ENCODE measurements at regions not wholly inside any gene's neighbourhood (a gene's known extent, or its start where the extent isn't known, plus 50 kb on each side); places are given as distances from the start of the nearest gene placed in this dataset.

DNA sequence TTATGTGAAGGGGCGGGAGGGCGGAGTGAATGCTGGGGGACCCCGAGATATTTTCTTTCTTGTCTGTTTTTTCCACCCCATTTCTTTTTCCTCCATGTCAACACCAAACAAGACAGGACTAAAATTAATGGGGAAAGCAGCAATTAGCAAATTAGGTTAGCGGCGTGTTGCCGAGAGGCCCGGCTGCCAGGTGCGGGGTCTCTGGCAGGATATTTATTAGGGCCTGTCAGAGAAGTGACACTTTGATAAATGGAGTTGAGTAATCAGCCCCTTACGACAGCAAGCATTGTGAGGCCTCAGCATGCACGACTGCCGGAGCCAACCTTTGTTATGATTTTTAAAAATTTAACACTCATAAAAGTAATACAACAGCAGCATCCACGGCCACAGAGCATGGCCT, 193.8 kb downstream of the DHX35 start:
- no peak for DNase-seq

DNA sequence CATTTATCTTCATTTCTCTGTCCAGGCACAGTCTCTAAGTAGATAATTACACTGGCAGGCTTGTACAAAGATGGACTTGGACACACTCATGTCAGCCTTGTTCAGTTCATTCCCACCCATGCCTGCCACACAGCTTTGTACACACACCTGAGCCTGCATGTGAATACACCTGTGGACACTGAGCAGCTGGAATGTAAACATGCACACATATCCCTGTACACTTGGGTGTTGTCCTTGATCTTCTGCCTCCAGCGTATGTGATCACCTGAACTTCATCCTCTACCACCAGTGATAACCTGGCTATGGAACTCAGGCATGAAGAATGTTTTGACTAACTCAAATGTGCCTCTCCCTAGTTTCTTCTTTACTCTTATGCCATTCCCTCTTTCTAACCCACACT, 190.6 kb downstream of the DHX35 start:
- no peak for DNase-seq

DNA sequence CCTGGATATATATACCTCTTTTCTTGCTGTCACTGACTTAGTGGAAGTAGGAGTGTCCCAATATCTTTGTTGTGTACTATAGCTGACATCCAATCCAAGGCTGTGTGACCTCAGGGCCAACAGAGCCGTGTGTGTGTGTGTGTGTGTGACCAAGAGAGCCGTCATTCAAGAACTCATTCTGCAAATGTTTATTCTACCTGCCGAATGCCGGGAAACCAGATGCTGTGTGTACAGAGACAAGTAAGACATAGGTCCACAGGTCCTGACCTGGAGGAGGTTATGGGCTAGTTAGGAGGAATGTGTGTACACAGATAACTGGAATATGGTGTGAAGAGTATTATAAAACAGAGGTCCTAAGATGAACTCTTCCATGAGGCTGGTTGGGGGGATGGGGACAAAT, 190.0 kb downstream of the DHX35 start:
- DNase-seq, result no peak

DNA sequence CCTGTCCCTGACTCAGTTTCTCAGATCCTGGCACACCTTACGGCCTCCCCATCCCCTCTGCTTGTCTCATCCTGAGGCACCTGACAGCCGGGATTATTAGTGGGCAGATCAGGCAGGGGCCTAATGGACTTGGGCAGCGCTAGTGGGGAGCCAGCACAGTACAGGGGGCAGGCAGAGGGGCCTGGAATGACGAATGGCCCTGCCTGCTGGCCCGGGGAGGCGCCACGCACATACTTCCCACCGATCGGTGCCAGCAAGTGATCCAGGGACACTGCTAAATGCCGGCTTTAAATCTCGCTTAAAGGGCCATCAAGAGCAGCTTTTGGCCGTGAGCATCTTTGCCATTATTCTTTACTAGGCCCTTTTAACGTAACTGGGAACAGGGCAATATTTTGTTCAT, 188.4 kb downstream of the DHX35 start:
- no peak for DNase-seq

DNA sequence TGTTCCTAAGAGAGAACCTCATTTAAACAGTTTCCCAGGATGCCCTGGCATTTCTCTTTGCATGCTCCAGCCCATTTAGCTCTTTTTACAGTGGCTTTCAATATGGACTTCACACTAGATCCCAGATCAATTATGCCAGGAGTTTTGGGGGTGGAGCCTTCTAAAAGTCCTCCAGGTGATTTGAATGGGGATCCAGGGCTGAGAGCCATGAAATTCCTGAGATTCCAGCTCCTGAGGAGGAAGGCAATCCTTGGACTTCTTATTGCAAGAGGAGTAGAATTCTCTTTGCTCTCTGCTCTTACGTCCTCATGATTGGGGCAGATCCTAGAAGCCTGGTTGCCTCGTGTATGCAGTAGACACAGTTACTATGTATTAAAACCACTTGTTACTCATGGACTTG, 184.2 kb downstream of the DHX35 start:
- no peak for DNase-seq

DNA sequence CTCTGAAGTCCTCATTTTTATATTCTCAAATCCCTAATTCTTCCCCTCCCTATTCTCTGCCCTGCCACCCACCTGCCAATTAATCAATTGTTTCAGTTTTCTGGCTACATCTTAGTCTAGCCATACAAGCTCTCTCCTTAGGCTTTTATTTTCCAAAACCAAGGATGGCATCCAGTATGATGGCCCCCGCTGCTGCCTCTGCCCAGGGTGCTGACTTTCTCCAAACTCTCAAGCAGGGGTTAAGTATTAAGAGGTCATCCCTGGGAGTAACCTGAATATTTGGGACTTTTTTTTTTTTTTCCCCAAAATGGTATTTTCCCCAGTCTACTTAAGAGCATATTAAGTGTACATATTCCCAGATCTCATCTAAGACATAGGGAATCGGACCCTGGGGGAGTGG, 183.8 kb downstream of the DHX35 start:
- DNase-seq, result no peak

DNA sequence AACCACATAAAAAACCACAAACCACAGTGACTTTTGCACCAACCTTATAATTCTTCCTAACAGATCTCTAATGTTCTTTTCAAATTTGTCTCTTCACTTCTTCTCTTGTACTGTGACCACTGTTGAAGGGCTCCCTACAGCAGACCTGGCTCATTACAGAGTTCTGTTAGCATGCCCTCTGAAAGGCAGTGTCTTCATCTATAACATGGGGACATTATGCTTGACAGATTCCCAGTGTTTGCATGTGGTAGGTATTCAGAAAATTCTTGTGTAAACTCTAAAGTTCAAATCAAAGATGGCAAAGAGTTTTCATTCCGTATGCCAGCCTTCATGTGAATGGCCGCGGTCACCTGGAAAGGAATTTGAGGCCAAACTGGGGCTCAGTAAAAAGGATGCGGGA, 182.6 kb downstream of the DHX35 start:
- DNase-seq, result no peak

DNA sequence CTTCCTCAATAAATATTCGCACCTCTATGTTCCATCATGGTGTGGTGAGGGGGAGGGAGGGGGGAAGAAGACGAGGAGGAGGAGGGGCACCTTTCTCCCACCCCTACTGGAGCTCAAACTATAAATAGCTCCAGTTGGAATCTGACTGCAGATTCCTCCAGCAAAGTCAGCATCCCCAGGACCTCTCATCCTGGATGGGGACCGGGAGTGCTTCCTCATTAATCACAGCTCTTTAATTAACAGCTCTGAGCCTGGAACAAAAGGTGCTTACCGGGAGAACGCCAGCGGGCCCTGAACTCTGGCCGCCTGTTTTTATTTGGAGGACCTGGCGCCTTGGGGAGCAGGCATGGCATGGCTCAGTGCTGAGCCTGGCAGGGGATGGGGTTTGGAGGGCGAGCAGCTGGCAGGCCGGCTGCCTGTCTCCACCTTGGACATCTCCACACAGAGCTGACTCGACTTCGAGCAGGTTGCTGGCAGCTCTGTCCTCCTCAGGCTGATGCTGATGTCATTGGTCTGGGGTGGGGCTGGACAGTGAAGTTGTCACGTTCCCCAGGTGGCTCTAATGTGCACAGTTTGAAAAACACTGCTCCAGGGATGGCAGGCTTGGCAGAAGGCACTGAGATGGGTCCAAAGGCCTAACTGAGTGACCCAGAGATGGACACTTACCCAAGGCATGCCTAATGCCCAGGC, 180.4 kb downstream of the DHX35 start:
- no peak for DNase-seq

DNA sequence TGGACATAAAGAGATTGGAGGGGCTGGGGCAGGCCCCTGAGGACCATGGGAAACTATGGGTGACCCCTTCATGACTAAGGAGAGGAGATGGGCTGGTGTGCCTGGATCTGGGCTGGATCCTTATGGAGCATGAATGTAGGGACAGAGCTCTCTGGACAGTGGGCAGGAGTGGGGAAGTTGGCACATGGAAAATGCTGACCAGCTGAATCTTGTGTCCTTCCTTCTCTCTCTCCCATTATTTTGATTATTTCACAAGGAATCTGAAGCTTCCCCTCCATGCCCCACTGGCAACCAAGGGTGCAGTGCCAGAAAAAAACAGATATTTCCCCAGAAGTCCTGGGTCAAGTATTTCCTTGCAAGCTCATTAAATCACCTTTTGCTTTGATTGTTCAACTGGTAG, 175.2 kb downstream of the DHX35 start:
- DNase-seq, result no peak

DNA sequence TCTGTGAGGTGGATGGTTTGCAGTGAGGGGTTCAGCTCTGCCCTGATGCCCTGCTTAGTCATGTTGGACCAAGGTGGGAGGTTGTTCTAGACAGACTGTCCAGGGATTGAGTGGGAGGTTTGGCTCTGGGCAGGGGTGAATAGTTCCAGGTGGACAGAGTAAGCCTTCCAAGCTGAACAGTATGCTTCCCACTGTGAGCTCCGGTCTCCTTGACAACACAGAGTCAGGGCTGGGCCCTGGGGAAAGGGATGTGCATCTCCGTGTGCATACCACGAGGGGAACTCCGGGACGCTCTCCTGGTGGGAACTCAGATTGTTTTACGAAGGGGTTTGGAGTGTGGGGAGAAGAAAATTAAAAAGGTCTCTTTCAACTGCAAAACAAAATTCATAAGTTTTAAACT, 174.7 kb downstream of the DHX35 start:
- DNase-seq, result no peak

DNA sequence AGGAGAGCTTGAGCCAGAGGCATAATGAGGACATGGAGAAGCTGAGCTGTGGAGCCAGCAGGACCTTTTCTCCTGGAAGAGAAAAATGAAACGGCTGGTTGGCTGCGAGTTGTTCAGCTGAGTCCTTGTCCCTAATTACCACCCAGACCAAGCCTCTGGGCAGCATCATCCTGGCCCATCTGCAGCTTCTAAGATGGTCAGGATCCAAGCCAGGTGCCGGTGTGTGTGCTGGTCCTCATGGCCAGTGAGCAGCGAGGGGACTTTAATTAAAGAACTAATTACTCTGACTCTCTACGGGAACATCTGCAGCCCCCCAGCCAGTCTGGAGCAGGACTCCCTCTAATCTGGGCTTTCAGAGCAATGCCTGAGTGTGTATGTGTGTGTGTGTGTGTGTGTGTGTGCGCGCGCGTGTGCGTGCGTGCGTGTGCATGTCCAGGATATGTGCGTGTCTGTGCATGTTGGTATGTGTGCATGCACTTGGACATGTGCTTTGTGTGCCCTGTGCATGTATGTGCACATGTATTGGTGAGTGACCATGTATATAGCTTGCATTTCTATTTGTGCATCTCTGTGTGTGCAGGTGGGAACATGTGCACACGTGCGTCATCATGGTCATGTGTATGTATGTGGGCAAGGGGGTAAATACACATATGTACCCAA, 173.9 kb downstream of the DHX35 start:
- DNase-seq, result no peak

DNA sequence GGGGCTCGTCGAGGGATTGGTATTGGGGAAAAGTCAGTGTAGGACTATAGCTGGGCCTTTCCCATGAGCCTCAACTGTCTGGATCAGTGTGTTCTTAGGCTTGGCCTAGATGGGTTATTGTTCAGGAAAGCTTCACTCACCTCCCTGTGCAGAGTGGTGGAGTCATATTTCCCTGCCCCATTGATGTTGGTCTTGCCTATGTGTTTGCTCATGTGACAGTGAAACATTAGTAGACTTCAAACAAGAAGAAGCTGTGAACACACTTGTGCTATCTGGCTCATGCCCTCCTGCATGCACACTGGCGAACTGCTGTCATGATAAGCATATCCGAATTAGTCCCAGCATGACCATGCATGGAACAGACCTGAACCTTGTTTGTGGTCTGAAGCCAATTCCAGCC, 171.1 kb downstream of the DHX35 start:
- no peak for DNase-seq

DNA sequence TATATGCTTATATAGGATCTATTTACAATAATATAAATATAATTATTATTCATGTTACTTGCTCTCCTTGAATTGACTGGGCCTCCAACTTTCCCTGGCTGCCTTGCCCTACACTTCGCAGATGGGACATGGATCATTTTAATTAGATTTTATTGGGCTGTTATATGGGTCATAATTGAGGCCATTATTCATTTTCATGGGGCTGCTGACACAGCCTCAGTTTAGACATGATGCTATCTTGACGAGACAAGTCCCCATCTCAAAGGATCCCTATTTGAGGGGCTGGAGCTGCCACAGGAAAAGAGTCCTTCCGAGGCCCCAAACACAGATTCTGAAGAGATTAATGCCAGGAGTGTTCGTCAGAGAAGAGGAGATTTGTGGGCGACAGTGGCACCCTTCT, 170.4 kb downstream of the DHX35 start:
- no peak for DNase-seq

DNA sequence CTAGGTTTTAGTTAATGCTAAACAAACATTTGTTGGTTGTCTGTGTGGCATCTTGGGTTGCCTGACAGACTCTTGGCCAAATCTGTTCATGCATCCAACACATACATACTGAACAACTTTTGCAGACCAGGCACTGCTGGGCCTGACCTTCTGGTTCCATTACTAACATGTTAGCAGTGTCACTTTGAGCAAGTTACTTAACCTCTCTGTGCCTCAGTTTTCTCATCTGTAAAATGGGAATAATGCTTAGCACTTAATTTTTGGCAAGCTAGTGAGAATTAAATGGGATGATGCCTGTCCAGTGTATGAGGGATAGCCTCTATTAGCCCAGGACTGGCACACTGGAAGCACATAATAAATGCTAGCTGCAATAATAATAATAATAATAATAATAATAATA, 169.9 kb downstream of the DHX35 start:
- DNase-seq, result no peak

DNA sequence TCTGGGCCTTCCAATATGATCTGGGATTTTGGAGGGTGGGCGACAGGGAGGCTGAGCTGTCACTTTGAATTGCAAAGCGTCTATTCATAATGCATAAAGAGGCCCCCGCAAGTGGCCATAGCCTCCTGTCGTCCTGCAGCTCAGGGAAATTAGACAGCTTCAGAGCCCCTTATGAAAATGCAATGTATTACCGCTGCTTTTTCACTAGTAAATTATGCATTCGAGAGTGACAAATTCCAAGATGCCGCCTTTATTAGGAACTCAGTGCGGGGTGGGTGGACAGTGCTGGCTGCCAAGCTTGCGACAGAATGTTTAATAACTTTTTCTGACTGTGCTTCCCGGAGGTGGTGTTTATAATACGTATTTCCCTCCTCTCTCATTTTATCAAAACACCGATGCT, 168.5 kb downstream of the DHX35 start:
- no peak for DNase-seq

DNA sequence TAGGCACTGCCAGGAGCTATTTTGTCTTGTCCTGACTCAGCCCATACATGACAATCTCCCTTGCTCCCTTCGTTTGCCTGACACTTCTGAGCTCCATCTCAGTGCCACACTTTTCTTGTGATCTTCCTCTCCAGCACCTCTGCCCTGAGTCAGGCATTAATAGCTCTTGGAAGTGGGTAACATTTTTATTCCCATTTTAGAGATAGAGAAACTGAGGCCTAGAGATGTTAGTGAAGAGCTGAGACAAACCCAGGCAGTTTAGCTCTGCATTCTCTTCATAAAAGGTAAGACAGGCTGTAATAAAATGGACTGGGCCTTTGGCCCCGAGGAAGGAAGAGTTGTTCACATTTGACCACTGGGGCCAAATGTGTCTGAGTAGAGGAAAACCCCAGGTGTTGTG, 167.4 kb downstream of the DHX35 start:
- no peak for DNase-seq

DNA sequence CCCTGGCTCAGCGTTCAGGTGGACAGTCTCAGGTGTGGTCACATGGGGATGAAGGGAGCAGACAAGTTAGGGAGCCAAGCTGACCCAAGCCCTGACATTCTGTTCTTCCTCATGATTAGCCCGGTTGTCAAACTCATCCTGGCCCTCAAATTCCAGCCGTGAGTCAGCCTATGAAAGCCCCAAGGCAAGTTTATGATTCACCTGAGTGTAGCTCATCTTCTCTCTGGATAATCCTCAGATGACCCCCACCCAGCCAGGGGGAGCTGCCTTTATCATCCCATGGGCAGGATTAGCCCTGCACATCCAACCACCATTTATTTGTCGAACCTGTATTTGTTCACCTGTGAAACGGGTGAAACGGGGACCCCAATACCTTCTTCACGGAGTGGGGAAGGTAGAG, 161.9 kb downstream of the DHX35 start:
- DNase-seq, result no peak

DNA sequence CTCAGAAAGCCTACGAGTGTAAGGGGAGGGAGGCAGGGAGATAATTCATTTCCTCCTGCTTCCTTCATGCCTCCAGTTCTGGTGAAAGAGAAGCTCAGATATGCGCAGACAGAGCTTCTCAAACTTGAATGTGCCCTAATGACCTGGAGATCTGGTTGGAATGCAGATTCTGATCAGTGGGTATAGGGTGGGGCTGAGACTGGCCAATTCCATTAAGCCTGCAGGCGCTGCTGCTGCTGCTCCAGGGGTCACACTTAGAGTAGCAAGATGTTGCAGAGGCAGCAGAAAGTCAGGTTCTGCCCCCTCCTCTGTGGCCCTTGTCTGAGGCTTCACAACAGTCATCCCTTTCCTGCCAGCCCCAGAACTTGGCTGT, 161.0 kb downstream of the DHX35 start:
- no peak for DNase-seq

DNA sequence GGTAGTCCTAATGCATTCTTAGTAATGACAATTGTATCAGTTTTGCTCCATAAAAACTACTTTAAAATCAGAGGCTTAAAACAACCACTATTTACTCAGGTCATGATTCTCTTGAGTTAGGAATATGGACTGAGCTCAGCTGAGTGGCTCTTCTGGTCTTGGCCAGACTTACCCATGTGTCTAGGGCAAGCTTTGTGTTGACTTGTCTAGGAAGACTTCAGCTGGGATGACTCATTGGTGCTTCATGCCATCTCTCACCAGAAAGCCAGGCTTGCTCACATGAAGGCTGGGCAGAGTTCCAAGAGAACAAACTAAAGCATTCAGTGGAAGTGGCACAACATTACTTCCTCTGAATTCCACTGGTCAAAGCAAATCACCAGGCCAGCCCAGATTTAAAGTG, 155.3 kb downstream of the DHX35 start:
- DNase-seq, result no peak

DNA sequence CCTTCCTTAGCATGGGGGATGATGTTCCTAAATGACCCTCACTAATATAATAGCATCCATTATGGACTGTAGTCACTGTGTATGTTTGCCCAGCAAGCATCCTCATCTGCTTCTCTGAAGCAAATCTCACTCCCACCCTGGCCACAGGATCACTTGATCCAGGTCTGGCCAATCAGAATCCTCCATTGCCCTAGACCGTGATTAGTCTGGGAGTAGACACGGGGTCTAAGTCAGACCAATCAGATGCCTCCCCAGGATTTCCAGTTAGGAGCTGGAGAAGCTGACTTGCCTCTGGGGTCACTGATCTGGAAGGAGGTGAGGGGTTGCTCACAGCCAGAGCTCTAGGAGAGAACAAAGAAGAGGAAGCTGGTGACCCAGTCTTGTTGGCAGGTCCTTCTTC, 153.9 kb downstream of the DHX35 start:
- DNase-seq, result no peak

DNA sequence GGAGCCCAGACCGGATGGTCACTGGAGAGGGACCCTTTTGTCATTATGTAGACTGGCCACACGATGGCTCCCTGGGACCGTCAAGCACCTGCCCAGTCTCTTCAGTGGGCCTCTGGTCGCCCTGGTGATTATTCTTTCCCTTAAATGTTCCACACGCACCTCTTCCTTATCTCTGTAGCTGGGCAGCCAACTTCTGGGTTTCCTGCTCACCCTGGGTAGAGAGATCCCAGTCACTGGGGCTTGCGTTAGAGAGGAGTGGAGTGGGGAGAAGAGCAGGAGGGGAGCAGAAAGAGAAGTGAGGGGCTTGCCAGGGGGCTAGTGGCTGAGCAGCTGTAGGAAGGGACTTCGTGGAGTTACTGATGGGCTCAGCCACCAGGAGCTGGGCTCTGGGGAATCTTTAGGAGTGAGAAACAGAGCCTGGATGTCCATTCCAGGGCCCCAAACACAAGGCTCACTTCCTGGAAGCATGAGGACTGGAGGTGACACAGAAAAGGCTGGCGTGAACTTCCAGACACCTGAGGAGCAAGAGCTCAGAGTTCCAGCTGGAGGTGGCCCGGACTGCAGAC, 150.1 kb downstream of the DHX35 start:
- no peak for DNase-seq

DNA sequence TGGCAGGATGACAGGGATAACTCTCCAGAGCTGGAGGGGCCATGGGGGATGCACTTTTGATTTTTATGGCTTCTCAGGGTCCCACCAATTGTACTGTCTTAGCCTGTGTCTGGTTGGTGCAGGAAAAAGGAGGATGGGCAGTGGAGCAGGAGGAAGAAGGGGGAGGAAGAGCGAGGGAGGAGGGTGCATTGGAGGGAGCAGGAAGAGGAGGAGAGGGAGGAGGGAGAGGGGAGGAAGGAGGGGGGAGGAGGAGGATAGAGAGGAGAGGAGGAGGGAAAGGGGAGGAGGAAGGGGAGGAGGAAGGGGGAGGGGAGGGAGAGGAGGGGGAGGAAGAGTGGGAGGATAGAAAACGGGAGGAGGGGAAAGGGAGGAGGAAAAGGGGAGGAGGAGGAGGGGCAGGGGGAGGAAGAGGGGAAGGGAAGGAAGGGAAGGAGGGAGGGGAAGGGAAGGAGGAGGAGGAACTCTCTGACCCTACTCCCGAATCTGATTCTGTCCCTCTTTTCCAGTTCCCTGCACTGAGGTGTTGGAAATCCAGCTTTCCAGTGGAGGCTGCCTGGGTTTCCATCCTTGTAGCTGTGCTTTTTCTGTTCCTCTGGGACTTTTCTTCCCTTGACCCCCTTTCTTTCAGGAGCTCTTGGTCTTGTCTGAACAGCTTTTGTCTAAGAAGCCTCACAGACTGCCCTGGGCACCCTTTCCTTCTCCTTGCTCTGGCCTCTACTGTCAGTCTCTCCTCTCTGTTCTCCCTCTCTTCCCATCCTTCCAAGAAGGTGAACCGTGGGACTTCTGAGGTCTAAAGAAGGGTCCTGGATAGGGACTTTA, 149.4 kb downstream of the DHX35 start:
- DNase-seq, result no peak

DNA sequence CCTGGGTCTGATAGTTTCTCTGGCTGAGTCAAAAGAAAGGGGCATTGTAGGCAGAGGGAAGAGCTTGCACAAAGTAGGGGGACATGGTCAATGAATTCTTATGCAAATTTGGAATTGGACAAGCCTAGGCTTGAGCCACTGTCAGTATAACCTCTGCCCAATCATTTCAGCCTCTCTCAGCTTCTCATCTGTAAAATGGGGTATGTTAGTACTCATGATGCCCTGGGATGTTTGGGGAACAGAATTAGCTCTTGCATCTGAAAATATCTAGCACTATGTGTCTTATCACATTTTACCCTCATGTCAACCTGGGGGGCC, 148.6 kb downstream of the DHX35 start:
- DNase-seq, result no peak
